OCI-LY7 (cell line): ENCODE measurements at regions not wholly inside any gene's neighbourhood (a gene's known extent, or its start where the extent isn't known, plus 50 kb on each side); places are given as distances from the start of the nearest gene placed in this dataset.

Experiments used
- BruUV-seq: library from RNA; stranded (reverse); fragments of 400-500 nt; replicated peaks from 2 replicates; lab custom pipeline; 2021; lab: Mats Ljungman, UMichigan
- CTCF ChIA-PET: fragments of 300-600 bp; sonication (Branson Sonifier 250); formaldehyde crosslinking; loops from one replicate; lab custom pipeline; 2022; ENCODE audit warnings: antibody characterized with exemption; ENCODE audit not compliant: unreplicated experiment; lab: Charles Lee
- POLR2A ChIA-PET: fragments of 300-600 bp; sonication (Branson Sonifier 250); formaldehyde crosslinking; loops from one replicate; lab custom pipeline; 2022; ENCODE audit warnings: antibody characterized with exemption; lab: Charles Lee
- DNase-seq: peaks from one replicate; pipeline ENCODE4 v3.0.0-alpha.2; 2015; ENCODE audit warnings: low spot score
- H2AFZ ChIP-seq: fragments of 200-600 bp; sonication (generic), shearing (Covaris generic); 2 replicates; pipeline ENCODE4 v1.6.1; 2014; ENCODE audit warnings: mild to moderate bottlenecking, antibody characterized with exemption, low read length, moderate library complexity
- H3K27ac ChIP-seq: fragments of 200-600 bp; sonication (generic); 2 replicates; pipeline ENCODE4 v1.5.1; 2014; ENCODE audit warnings: mixed run types, low read depth, mild to moderate bottlenecking, moderate library complexity, low read length, inconsistent platforms; ENCODE audit not compliant: poor library complexity, severe bottlenecking
- H3K36me3 ChIP-seq: fragments of 200-600 bp; sonication (generic); 2 replicates; pipeline ENCODE4 v1.6.1; 2014; ENCODE audit warnings: mild to moderate bottlenecking, antibody characterized with exemption, low read length, moderate library complexity, mixed read lengths; ENCODE audit not compliant: insufficient read depth
- H3K4me1 ChIP-seq: fragments of 200-600 bp; sonication (generic); 2 replicates; pipeline ENCODE4 v1.5.1; 2014; ENCODE audit warnings: mild to moderate bottlenecking, low read length; ENCODE audit not compliant: insufficient read depth, poor library complexity, severe bottlenecking
- H3K4me2 ChIP-seq: fragments of 200-600 bp; sonication (generic); 2 replicates; pipeline ENCODE4 v1.6.1; 2014; ENCODE audit warnings: mild to moderate bottlenecking, low read length
- H3K4me3 ChIP-seq: fragments of 200-600 bp; sonication (generic); 2 replicates; pipeline ENCODE4 v1.5.1; 2014; ENCODE audit warnings: mild to moderate bottlenecking, low read depth, low read length; ENCODE audit not compliant: poor library complexity, severe bottlenecking
- H3K79me2 ChIP-seq: fragments of 200-600 bp; sonication (generic); 2 replicates; pipeline ENCODE4 v1.6.1; 2016; ENCODE audit warnings: low read depth, mild to moderate bottlenecking, low read length, moderate library complexity, mixed read lengths; ENCODE audit not compliant: insufficient read depth
- H3K9me2 ChIP-seq: fragments of 200-600 bp; sonication (generic); 2 replicates; pipeline ENCODE4 v1.6.1; 2016; ENCODE audit warnings: mild to moderate bottlenecking, low read length, mixed read lengths; ENCODE audit not compliant: insufficient read depth
- H3K9me3 ChIP-seq: fragments of 200-600 bp; sonication (generic); 2 replicates; pipeline ENCODE4 v1.6.1; 2014; ENCODE audit warnings: mild to moderate bottlenecking, mixed run types, low read length, mixed read lengths
- H4K20me1 ChIP-seq: fragments of 200-600 bp; sonication (generic); 2 replicates; pipeline ENCODE4 v1.6.1; 2014; ENCODE audit warnings: mild to moderate bottlenecking, antibody characterized with exemption, low read length, moderate library complexity, mixed read lengths; ENCODE audit not compliant: insufficient read depth
- CTCF ChIP-seq: fragments of 200-600 bp; sonication (generic); conservative IDR thresholded peaks from 2 replicates; pipeline ENCODE4 v1.5.1; 2014; ENCODE audit warnings: mild to moderate bottlenecking, antibody characterized with exemption, low read length, moderate library complexity, mixed read lengths
- EZH2phosphoT487 ChIP-seq: fragments of 200-600 bp; sonication (generic); IDR thresholded peaks from 2 replicates; pipeline ENCODE4 v1.6.1; 2018; ENCODE audit warnings: low read depth, borderline replicate concordance, mild to moderate bottlenecking, mixed run types, antibody characterized with exemption, low read length, moderate library complexity, mixed read lengths
- intact Hi-C: fragments of 100-400 bp; cut with micrococcal nuclease; formaldehyde crosslinking; loops from one replicate; pipeline ENCODE4 v1.10.0; 2022; ENCODE audit not compliant: unreplicated experiment

GRCh38 chr4:84238247-84239090 is 260.6 kb downstream of the NKX6-1 start:
- DNase-seq, result no peak
- intact Hi-C loops, result no loop called here
- H3K36me3 ChIP-seq, result no peaks in the 10 kb centered on the region
- no peaks in the 10 kb centered on the region for H4K20me1 ChIP-seq
- no peaks in the 10 kb centered on the region for H3K9me3 ChIP-seq
- TF ChIP-seq EZH2phosphoT487 (no peak), CTCF (no peak)
- H3K4me1 ChIP-seq, result no peaks in the 10 kb centered on the region
- no TSS peak for BruUV-seq
- ChIA-PET POLR2A (no interaction called here), CTCF (no interaction called here)
- H3K9me2 ChIP-seq, result no peaks in the 10 kb centered on the region
- no peak overlapping the region for H3K27ac ChIP-seq
- no peak overlapping the region for H3K4me2 ChIP-seq
- H2AFZ ChIP-seq, result no peak overlapping the region
- no peaks in the 10 kb centered on the region for H3K79me2 ChIP-seq
- H3K4me3 ChIP-seq, result no peak overlapping the region

DNA sequence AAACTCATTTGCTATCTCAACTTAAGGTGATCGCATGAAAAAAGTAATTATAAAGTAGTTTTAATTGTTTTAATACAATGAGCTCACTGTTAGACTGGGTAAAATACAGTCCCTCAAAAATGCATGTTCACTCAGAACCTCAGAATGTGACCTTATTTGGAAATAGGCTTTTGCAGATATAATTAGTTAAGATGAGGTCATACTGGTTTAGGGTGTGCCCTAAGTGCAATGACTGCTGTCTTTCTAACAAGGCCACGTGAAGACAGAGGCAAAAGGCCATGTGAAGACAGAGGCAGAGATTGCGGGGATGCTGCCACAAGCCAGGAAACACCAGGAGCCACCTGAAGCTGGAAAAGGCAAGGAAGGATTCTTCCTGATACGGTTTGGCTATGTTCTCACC is 262.1 kb downstream of the NKX6-1 start:
- H3K4me1 ChIP-seq, result no peaks in the 10 kb centered on the region
- no peaks in the 10 kb centered on the region for H3K79me2 ChIP-seq
- CTCF ChIA-PET, result no interaction called here
- no peak overlapping the region for H2AFZ ChIP-seq
- TF ChIP-seq EZH2phosphoT487 (no peak), CTCF (no peak)
- no peak overlapping the region for H3K27ac ChIP-seq
- H3K9me3 ChIP-seq, result no peaks in the 10 kb centered on the region
- no TSS peak for BruUV-seq
- no peak overlapping the region for H3K4me2 ChIP-seq
- POLR2A ChIA-PET, result no interaction called here
- no peaks in the 10 kb centered on the region for H3K36me3 ChIP-seq
- no peaks in the 10 kb centered on the region for H3K9me2 ChIP-seq
- intact Hi-C loops, result no loop called here
- H4K20me1 ChIP-seq, result no peaks in the 10 kb centered on the region
- no peak overlapping the region for H3K4me3 ChIP-seq
- no peak for DNase-seq
